ENCODE measurements at regions not wholly inside any gene's neighbourhood (a gene's known extent, or its start where the extent isn't known, plus 50 kb on each side); places are given as distances from the start of the nearest gene placed in this dataset.
"Not testable (repeated sequence)": the region's sequence is repeated elsewhere in the genome, so short reads cannot be mapped to it uniquely, and the experiment has no call there.

DNA sequence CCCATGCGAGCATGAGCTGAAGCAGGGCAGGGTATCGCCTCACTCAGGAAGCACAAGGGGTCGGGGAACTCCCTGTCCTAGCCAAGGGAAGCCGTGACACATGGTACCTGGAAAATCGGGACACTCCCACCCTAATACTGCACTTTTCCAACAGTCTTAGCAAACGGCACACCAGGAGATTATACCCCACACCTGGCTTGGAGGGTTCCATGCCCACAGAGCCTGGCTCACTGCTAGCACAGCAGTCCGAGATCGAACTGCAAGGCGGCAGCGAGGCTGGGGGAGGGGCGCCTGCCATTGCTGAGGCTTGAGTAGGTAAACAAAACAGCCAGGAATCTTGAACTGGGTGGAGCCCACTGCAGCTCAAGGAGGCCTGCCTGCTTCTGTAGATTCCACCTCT is 430.7 kb downstream of the ADCYAP1 start:
- TF ChIP-seq, protein P1, sequence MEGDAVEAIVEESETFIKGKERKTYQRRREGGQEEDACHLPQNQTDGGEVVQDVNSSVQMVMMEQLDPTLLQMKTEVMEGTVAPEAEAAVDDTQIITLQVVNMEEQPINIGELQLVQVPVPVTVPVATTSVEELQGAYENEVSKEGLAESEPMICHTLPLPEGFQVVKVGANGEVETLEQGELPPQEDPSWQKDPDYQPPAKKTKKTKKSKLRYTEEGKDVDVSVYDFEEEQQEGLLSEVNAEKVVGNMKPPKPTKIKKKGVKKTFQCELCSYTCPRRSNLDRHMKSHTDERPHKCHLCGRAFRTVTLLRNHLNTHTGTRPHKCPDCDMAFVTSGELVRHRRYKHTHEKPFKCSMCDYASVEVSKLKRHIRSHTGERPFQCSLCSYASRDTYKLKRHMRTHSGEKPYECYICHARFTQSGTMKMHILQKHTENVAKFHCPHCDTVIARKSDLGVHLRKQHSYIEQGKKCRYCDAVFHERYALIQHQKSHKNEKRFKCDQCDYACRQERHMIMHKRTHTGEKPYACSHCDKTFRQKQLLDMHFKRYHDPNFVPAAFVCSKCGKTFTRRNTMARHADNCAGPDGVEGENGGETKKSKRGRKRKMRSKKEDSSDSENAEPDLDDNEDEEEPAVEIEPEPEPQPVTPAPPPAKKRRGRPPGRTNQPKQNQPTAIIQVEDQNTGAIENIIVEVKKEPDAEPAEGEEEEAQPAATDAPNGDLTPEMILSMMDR (IDR thresholded peaks at IDR 0.05; ENCODE audit: low read depth, low read length): not testable (repeated sequence)
- TF ChIP-seq EZH2phosphoT487 (IDR thresholded peaks at IDR 0.05; ENCODE audit: low read depth): not testable (repeated sequence)

Data from OCI-LY3 (cell line).